H1 (cell line): ENCODE measurements at regions not wholly inside any gene's neighbourhood (a gene's known extent, or its start where the extent isn't known, plus 50 kb on each side); places are given as distances from the start of the nearest gene placed in this dataset.

Experiments
- CTCF ChIA-PET: fragments of 300-600 bp; sonication (Branson Sonifier 250); formaldehyde crosslinking; loops from one replicate; lab custom pipeline; 2021; ENCODE audit not compliant: partially characterized antibody; lab: Charles Lee
- POLR2A ChIA-PET: fragments of 300-600 bp; sonication (Branson Sonifier 250); formaldehyde crosslinking; loops from one replicate; lab custom pipeline; 2021; ENCODE audit warnings: inconsistent platforms; ENCODE audit not compliant: partially characterized antibody; lab: Charles Lee
- DNase-seq, 2 experiments: peaks; one replicate each; pipeline versions ENCODE4 v3.0.0 to v3.0.0-alpha.2; 2010 to 2022; ENCODE audit warnings: low spot score in 2 of 2, low read depth in 1 of 2, mixed read lengths in 1 of 2
- FAIRE-seq: peaks from 2 replicates; lab custom pipeline; 2011; peaks lifted over from hg19 to GRCh38; lab: Jason Lieb, UNC
- H2AFZ ChIP-seq: 2 replicates; pipeline ENCODE4 v1.8.1; 2012; ENCODE audit warnings: low read length, inconsistent platforms
- H2AK5ac ChIP-seq: 2 replicates; pipeline ENCODE4 v1.6.1; 2013; ENCODE audit warnings: low read depth, low read length
- H2BK120ac ChIP-seq: replicated peaks from 2 replicates; pipeline ENCODE3; 2013; ENCODE audit warnings: low read depth, low read length, inconsistent platforms
- H2BK12ac ChIP-seq: 2 replicates; pipeline ENCODE4 v1.6.1; 2013; ENCODE audit warnings: low read depth, low read length
- H2BK15ac ChIP-seq: 2 replicates; pipeline ENCODE4 v1.6.1; 2013; ENCODE audit warnings: low read length
- H2BK20ac ChIP-seq: 2 replicates; pipeline ENCODE4 v1.6.1; 2013; ENCODE audit warnings: low read length
- H2BK5ac ChIP-seq: 2 replicates; pipeline ENCODE4 v1.6.1; 2013; ENCODE audit warnings: low read depth, low read length
- H3K14ac ChIP-seq: 2 replicates; pipeline ENCODE4 v1.6.1; 2013; ENCODE audit warnings: inconsistent platforms; ENCODE audit not compliant: insufficient read length
- H3K18ac ChIP-seq: 2 replicates; pipeline ENCODE4 v1.6.1; 2013; ENCODE audit warnings: low read length; ENCODE audit errors: extremely low read depth
- H3K23ac ChIP-seq: 2 replicates; pipeline ENCODE4 v1.6.1; 2013; ENCODE audit warnings: inconsistent platforms; ENCODE audit not compliant: insufficient read length
- H3K23me2 ChIP-seq: 2 replicates; pipeline ENCODE4 v1.6.1; 2013; ENCODE audit warnings: low read depth, low read length
- H3K27ac ChIP-seq: 2 replicates; pipeline ENCODE4 v1.6.1; 2011; ENCODE audit warnings: low read depth, low read length, inconsistent platforms
- H3K27me3 ChIP-seq, 4 experiments: replicated peaks in 1 of 4; 1 replicate in 1 of 4; 2 replicates in 3 of 4; pipeline versions ENCODE4 v1.6.1 to v1.8.1; 2011 to 2013; ENCODE audit warnings: low read length in 3 of 4, mild to moderate bottlenecking in 3 of 4, inconsistent platforms in 2 of 4, mixed read lengths in 2 of 4, moderate library complexity in 1 of 4; ENCODE audit not compliant: control insufficient read depth in 3 of 4, insufficient read depth in 3 of 4; ENCODE audit errors: extremely low read depth in 1 of 4
- H3K36me3 ChIP-seq, 4 experiments: 2 replicates each; pipeline versions ENCODE4 v1.6.1 to v1.8.1; 2011 to 2013; ENCODE audit warnings: mild to moderate bottlenecking in 4 of 4, low read length in 3 of 4, moderate library complexity in 2 of 4, control low read depth in 1 of 4, inconsistent platforms in 1 of 4; ENCODE audit not compliant: insufficient read depth in 4 of 4, control insufficient read depth in 2 of 4
- H3K4ac ChIP-seq: replicated peaks from 2 replicates; pipeline ENCODE3; 2013; ENCODE audit warnings: low read length, low read depth, mixed read lengths, inconsistent platforms; ENCODE audit not compliant: insufficient read length
- H3K4me1 ChIP-seq, 4 experiments: replicated peaks in 1 of 4; 1 replicate in 1 of 4; 2 replicates in 3 of 4; pipeline versions ENCODE4 v1.6.1 to v1.8.1; 2011 to 2013; ENCODE audit warnings: low read length in 3 of 4, inconsistent platforms in 2 of 4, mixed read lengths in 1 of 4; ENCODE audit not compliant: insufficient read depth in 4 of 4, control insufficient read depth in 3 of 4
- H3K4me2 ChIP-seq, 2 experiments: 2 replicates each; pipeline versions ENCODE4 v1.6.1 to v1.8.1; 2011 to 2013; ENCODE audit warnings: low read depth in 2 of 2, low read length in 2 of 2, control low read depth in 1 of 2, inconsistent platforms in 1 of 2, mild to moderate bottlenecking in 1 of 2; ENCODE audit not compliant: insufficient read depth in 1 of 2
- H3K4me3 ChIP-seq, 4 experiments: fragments of 200-600, 300-600 bp in 1 of 4; sonication (generic), shearing (Covaris generic), sonication (Bioruptor Twin) in 1 of 4; 2 replicates each; pipeline versions ENCODE4 v1.5.1 to v1.8.1; 2011 to 2016; ENCODE audit warnings: low read length in 4 of 4, low read depth in 3 of 4, control low read depth in 2 of 4, inconsistent platforms in 2 of 4, mild to moderate bottlenecking in 2 of 4, mixed read lengths in 1 of 4, moderate library complexity in 1 of 4; ENCODE audit not compliant: insufficient read depth in 2 of 4; ENCODE audit errors: extremely low read depth in 1 of 4
- H3K56ac ChIP-seq: replicated peaks from 2 replicates; pipeline ENCODE3; 2013; ENCODE audit warnings: low read depth, mild to moderate bottlenecking, mixed read lengths, low read length, inconsistent platforms; ENCODE audit not compliant: insufficient read length
- H3K79me1 ChIP-seq: 2 replicates; pipeline ENCODE4 v1.6.1; 2013; ENCODE audit warnings: low read depth, low read length, control low read depth
- H3K79me2 ChIP-seq, 2 experiments: 2 replicates each; pipeline versions ENCODE4 v1.6.1 to v1.8.1; 2012 to 2013; ENCODE audit warnings: low read length in 2 of 2, mild to moderate bottlenecking in 2 of 2, inconsistent platforms in 1 of 2; ENCODE audit not compliant: insufficient read depth in 2 of 2, control insufficient read depth in 1 of 2
- H3K9ac ChIP-seq, 4 experiments: replicated peaks in 1 of 4; 1 replicate in 1 of 4; 2 replicates in 3 of 4; pipeline versions ENCODE4 v1.6.1 to v1.8.1; 2011 to 2013; ENCODE audit warnings: low read depth in 3 of 4, low read length in 3 of 4, control low read depth in 2 of 4, mild to moderate bottlenecking in 2 of 4, moderate library complexity in 2 of 4, inconsistent platforms in 1 of 4; ENCODE audit errors: extremely low read depth in 1 of 4
- H3K9me3 ChIP-seq, 2 experiments: 2 replicates each; pipeline versions ENCODE4 v1.6.1 to v1.8.1; 2012 to 2013; ENCODE audit warnings: mild to moderate bottlenecking in 2 of 2, moderate library complexity in 2 of 2, control low read depth in 1 of 2, inconsistent platforms in 1 of 2, low read depth in 1 of 2, low read length in 1 of 2, mixed read lengths in 1 of 2; ENCODE audit not compliant: insufficient read depth in 2 of 2
- H4K20me1 ChIP-seq, 2 experiments: replicated peaks in 1 of 2; 2 replicates each; pipeline versions ENCODE3 to v1.8.1; 2011 to 2013; ENCODE audit warnings: inconsistent platforms in 2 of 2, low read length in 2 of 2, mild to moderate bottlenecking in 1 of 2; ENCODE audit not compliant: insufficient read depth in 2 of 2, control insufficient read depth in 1 of 2
- H4K5ac ChIP-seq: 2 replicates; pipeline ENCODE4 v1.6.1; 2013; ENCODE audit warnings: low read length, low read depth, mixed read lengths, inconsistent platforms; ENCODE audit not compliant: insufficient read length
- H4K8ac ChIP-seq: 2 replicates; pipeline ENCODE4 v1.8.0; 2013; ENCODE audit warnings: mild to moderate bottlenecking, moderate library complexity, low read length, inconsistent platforms; ENCODE audit not compliant: insufficient read depth; ENCODE audit errors: extremely low read depth
- H4K91ac ChIP-seq: replicated peaks from 2 replicates; pipeline ENCODE3; 2013; ENCODE audit warnings: low read length, mixed read lengths, inconsistent platforms; ENCODE audit not compliant: insufficient read length
- BACH1 ChIP-seq: IDR thresholded peaks from 2 replicates; pipeline ENCODE4 v1.6.1; 2012; ENCODE audit warnings: low read length, improper control_type of control experiment
- GTF2F1 ChIP-seq: IDR thresholded peaks from 2 replicates; pipeline ENCODE4 v1.6.1; 2012; ENCODE audit warnings: low read depth, low read length, improper control_type of control experiment, borderline replicate concordance
- RXRA ChIP-seq: IDR thresholded peaks from 2 replicates; pipeline ENCODE4 v1.6.1; 2011; ENCODE audit warnings: low read depth, mild to moderate bottlenecking, low read length, moderate library complexity; ENCODE audit not compliant: insufficient read depth
- SP1 ChIP-seq: IDR thresholded peaks from 2 replicates; pipeline ENCODE4 v1.6.1; 2011; ENCODE audit warnings: low read depth, low read length
- WGBS, 2 experiments: shearing (Covaris generic) in 1 of 2; methylation state at CpG; one replicate each; pipeline versions ENCODE4 v1.1.6 to v1.1.7; 2013 to 2015; ENCODE audit warnings: low lambda C conversion rate in 2 of 2, mixed read lengths in 2 of 2, inconsistent platforms in 1 of 2, low coverage in 1 of 2, missing lambda C conversion rate in 1 of 2; ENCODE audit not compliant: insufficient replicate concordance in 2 of 2, insufficient coverage in 1 of 2, insufficient read length in 1 of 2; ENCODE audit errors: extremely low coverage in 1 of 2, missing lambda C conversion rate in 1 of 2; 5-methylcytosine and 5-hydroxymethylcytosine counted together

GRCh38 chr12:34290381-34290995 is 268.2 kb downstream of the ALG10 start:
- H4K91ac ChIP-seq: no peak overlapping the region
- no peaks in the 10 kb centered on the region for H3K27me3 ChIP-seq
- DNase-seq: no peak
- TF ChIP-seq RXRA: no peak
- no peak for TF ChIP-seq BACH1
- no peak for TF ChIP-seq GTF2F1
- no peak for TF ChIP-seq SP1
- TF ChIP-seq, all 59 proteins: peak for 0
- H3K18ac ChIP-seq: no peak overlapping the region
- H3K36me3 ChIP-seq: no peaks in the 10 kb centered on the region; a peak in 1 of 8 replicates
- no peak overlapping the region for H4K8ac ChIP-seq
- H3K27ac ChIP-seq: no peak overlapping the region
- no peak overlapping the region for H3K4me2 ChIP-seq
- H2BK5ac ChIP-seq: no peak overlapping the region
- 82% methylated on average over 27 of the region's 27 CpGs; no CpG with 5 or more reads in 1 of the 2 experiments for WGBS, 2 experiments
- no peaks in the 10 kb centered on the region for H3K23me2 ChIP-seq
- H2BK15ac ChIP-seq: no peak overlapping the region
- ChIA-PET POLR2A (no interaction called here), CTCF (interaction anchor here (0.6 kb wide), 1 partner anchor 850 kb away, joined by 3 read pairs; no protein-coding TSS in a partner anchor)
- no peak for FAIRE-seq
- no peak overlapping the region for H3K14ac ChIP-seq
- no peak overlapping the region for H2AK5ac ChIP-seq
- H3K23ac ChIP-seq: no peak overlapping the region
- no peaks in the 10 kb centered on the region for H3K4me1 ChIP-seq
- peaks cover 76 to 100% of the 10 kb centered on the region in 2 experiments for H3K9me3 ChIP-seq
- H3K4me3 ChIP-seq: no peak overlapping the region
- H3K4ac ChIP-seq: no peak overlapping the region
- H3K56ac ChIP-seq: no peak overlapping the region
- no peak overlapping the region for H2BK120ac ChIP-seq
- no peaks in the 10 kb centered on the region for H3K79me1 ChIP-seq
- H4K20me1 ChIP-seq: no peaks in the 10 kb centered on the region
- no peak overlapping the region for H2AFZ ChIP-seq
- no peak overlapping the region for H3K9ac ChIP-seq
- no peak overlapping the region for H4K5ac ChIP-seq
- no peak overlapping the region for H2BK20ac ChIP-seq
- no peak overlapping the region for H2BK12ac ChIP-seq
- H3K79me2 ChIP-seq: no peaks in the 10 kb centered on the region
